ENCODE measurements at regions not wholly inside any gene's neighbourhood (a gene's known extent, or its start where the extent isn't known, plus 50 kb on each side); places are given as distances from the start of the nearest gene placed in this dataset.

DNA sequence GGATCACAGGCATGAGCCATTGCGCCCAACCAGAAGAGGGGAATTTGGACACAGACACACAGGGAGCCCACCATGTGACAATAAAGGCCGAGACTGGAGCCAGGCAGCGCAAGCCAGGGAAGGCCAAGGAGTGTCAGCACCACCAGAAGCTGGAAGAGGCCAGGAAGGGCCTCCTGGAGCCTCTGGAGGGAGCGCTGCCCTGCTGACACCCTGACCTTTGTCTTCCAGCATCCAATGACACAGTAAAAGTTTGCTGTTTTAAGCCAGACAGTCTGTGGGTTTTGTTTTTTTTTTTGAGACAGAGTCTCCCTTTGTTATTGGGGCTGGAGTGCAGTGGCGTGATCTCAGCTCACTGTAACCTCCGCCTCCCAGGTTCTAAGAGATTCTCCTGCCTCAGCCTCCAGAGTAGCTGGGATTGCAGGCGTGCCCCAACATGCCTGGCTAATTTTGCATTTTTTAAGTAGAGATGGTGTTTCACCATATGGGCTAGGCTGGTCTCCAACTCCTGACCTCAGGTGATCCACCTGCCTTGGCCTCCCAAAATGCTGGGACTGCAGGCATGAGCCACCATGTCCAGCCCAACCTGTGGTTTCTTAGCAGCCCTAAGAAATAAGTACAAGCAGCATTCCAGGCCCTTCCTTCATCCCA is 215.8 kb downstream of the CTTN start:
- H3K4me1 ChIP-seq (ENCODE audit: control insufficient read depth in 3 of 3, insufficient read depth in 3 of 3, low read length in 3 of 3) = peaks cover 5 to 10% (median 8%) of the 10 kb centered on the region in 3 donors
- peaks cover 0 to 11% (median 0%) of the 10 kb centered on the region in 3 donors for H3K9me3 ChIP-seq (ENCODE audit: control insufficient read depth in 3 of 3, low read length in 3 of 3)
- H3K9ac ChIP-seq (ENCODE audit: low read depth in 1 of 3, low read length in 3 of 3) = no peak overlapping the region
- no peak overlapping the region for H3K27ac ChIP-seq (ENCODE audit: low read depth, low read length)
- H3K36me3 ChIP-seq (ENCODE audit: control insufficient read depth in 3 of 3, insufficient read depth in 3 of 3, low read length in 3 of 3) = no peaks in the 10 kb centered on the region
- no peaks in the 10 kb centered on the region for H3K27me3 ChIP-seq (ENCODE audit: control insufficient read depth in 3 of 3, insufficient read depth in 3 of 3, low read length in 3 of 3)
- no peak overlapping the region for H3K4me3 ChIP-seq (ENCODE audit: low read length in 3 of 3)

DNA sequence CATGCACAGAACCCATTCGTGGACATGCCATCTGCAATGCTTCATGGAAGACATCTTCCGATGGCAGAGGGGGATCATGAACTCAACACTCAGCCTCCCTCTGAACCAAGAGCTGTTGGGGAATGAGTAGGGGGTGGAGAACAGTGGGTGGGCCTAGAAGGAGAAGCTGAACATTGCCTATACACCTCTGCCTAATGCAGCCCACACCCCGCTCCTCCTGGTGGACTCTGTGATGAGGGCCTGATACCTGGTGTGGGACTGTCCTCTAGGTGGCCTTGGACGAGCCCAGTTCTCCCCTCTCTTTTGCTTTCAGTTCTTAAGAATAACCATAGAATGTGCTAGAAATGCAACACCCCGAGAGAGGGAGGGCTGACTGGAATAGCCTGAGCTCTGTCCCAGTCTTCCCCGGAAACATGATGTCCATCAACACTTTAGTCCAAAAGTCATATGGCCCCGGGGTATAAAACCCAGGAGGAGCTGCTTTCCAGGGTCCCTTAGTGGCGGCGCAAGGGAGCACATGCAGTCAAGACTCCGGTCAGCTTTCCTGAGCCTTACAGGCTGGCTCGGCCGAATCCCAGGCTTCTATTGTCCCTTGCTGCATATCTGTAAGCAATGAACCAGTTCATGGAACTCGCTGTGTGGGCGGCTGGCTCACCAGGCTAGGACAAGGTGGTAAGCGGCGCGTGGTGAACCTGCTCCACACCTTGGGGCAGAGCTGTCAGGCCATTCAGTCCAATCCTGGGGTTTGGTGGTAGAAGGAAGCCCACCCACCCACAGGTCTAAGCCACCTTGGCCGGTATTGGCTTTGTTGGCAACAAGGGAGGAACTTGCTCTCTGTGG is 216.9 kb downstream of the CTTN start:
- Histone ChIP-seq H3K4me3 (ENCODE audit: low read length in 3 of 3) (no peak overlapping the region), H3K36me3 (ENCODE audit: control insufficient read depth in 3 of 3, insufficient read depth in 3 of 3, low read length in 3 of 3) (no peaks in the 10 kb centered on the region), H3K27me3 (ENCODE audit: control insufficient read depth in 3 of 3, insufficient read depth in 3 of 3, low read length in 3 of 3) (no peaks in the 10 kb centered on the region), H3K9ac (ENCODE audit: low read depth in 1 of 3, low read length in 3 of 3) (no peak overlapping the region), H3K4me1 (ENCODE audit: control insufficient read depth in 3 of 3, insufficient read depth in 3 of 3, low read length in 3 of 3) (peaks cover 1 to 3% (median 2%) of the 10 kb centered on the region in 3 donors), H3K27ac (ENCODE audit: low read depth, low read length) (no peak overlapping the region), H3K9me3 (ENCODE audit: control insufficient read depth in 3 of 3, low read length in 3 of 3) (peaks cover 0 to 11% (median 0%) of the 10 kb centered on the region in 3 donors)

DNA sequence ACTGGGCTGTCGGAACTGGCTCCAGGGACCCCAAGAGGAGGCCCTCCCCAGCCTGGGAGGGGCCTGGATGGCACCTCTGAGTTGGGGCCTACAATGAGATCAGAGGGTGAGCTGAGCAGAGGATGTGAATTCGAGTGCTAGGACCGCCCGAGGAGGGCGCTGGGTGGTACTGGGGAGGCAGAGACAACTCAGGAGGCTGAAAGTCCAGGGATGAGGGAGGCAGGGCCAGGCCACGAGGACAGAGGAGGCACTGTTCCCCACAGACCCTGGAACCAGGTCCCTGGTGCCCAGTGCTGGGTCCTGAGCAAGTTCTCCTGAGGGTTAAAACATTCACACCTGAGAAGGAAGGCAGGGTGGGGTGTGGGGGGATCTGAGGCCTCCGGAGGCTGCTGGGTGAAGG is 218.0 kb downstream of the CTTN start:
- no peak overlapping the region for H3K27ac ChIP-seq (ENCODE audit: low read depth, low read length)
- peaks cover 0 to 11% (median 0%) of the 10 kb centered on the region in 3 donors for H3K9me3 ChIP-seq (ENCODE audit: control insufficient read depth in 3 of 3, low read length in 3 of 3)
- no peak overlapping the region for H3K4me3 ChIP-seq (ENCODE audit: low read length in 3 of 3)
- peaks cover 0 to 6% (median 0%) of the 10 kb centered on the region in 3 donors for H3K27me3 ChIP-seq (ENCODE audit: control insufficient read depth in 3 of 3, insufficient read depth in 3 of 3, low read length in 3 of 3)
- no peaks in the 10 kb centered on the region for H3K36me3 ChIP-seq (ENCODE audit: control insufficient read depth in 3 of 3, insufficient read depth in 3 of 3, low read length in 3 of 3)
- H3K4me1 ChIP-seq (ENCODE audit: control insufficient read depth in 3 of 3, insufficient read depth in 3 of 3, low read length in 3 of 3) = no peaks in the 10 kb centered on the region
- no peak overlapping the region for H3K9ac ChIP-seq (ENCODE audit: low read depth in 1 of 3, low read length in 3 of 3)

DNA sequence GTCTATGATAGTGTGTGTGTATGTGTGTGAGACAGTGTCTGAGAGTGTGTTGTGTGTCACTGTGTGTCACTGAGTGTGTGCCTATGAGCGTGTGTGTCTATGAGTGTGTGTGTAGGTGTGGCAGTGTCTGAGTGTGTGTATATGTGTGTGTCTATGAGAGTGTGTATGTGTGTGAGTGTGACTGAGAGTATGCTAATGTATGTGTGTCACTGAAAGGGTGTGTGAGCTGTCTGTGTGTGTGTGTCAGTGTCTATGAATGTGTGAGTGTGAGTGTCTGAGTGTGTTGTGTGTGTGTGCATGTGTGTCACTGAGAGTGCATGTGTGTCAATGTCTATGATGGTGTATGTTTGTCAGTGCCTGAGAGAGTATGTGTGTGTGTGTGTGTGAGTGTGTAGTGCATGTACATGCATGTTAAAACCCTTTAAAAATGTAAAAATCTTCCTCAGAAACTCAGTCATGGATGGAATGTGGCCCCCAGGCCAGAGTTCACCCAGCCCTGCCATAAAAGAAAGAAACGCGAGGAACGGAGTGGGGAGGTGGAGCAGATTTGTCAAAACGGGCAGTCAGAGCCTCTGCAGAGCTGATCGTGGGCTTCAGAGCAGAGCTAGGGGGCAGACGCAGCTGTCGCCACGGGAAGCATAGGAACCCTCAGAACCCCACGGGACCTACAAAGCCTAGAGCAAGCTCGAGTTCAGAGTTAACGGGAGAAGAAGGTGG is 218.8 kb downstream of the CTTN start:
- Histone ChIP-seq H3K9me3 (ENCODE audit: control insufficient read depth in 3 of 3, low read length in 3 of 3) (peaks cover 0 to 11% (median 0%) of the 10 kb centered on the region in 3 donors), H3K4me1 (ENCODE audit: control insufficient read depth in 3 of 3, insufficient read depth in 3 of 3, low read length in 3 of 3) (no peaks in the 10 kb centered on the region), H3K4me3 (ENCODE audit: low read length in 3 of 3) (no peak overlapping the region), H3K9ac (ENCODE audit: low read depth in 1 of 3, low read length in 3 of 3) (no peak overlapping the region), H3K36me3 (ENCODE audit: control insufficient read depth in 3 of 3, insufficient read depth in 3 of 3, low read length in 3 of 3) (no peaks in the 10 kb centered on the region), H3K27ac (ENCODE audit: low read depth, low read length) (no peak overlapping the region), H3K27me3 (ENCODE audit: control insufficient read depth in 3 of 3, insufficient read depth in 3 of 3, low read length in 3 of 3) (peaks cover 0 to 10% (median 5%) of the 10 kb centered on the region in 3 donors)

DNA sequence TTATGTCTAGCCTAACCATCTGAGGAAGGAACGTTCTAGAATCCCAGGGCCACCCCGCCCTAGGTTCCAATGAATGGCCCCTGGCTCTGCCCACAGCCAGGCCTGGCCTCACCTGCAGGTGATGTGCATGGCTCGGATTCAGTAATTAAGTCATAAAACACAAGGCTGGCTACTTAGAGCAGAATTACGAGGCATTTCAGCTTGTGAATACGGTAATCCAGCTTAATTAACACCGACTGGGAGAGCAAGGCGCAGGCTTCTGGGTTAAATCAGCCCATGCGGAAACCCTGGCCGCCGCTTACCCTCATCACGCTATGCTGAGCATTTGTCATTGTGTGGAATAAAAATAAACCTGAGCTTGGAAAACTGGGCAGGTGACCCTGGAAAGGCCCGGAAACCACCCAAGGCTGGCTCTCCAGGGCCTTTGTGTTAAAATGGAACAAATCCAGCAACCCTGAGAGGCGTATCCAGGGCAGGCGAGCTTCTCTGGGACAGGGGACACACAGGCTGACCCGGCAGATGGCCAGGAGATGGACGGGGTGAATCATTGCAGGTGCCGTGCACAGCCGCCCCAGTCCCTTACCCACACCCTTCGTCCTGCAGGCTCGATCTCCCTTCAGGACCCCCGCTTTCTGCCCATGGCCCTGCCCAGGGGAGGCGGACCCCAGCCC is 220.2 kb downstream of the CTTN start:
- Histone ChIP-seq H3K9ac (ENCODE audit: low read depth in 1 of 3, low read length in 3 of 3) (no peak overlapping the region), H3K9me3 (ENCODE audit: control insufficient read depth in 3 of 3, low read length in 3 of 3) (peaks cover 0 to 11% (median 0%) of the 10 kb centered on the region in 3 donors), H3K4me1 (ENCODE audit: control insufficient read depth in 3 of 3, insufficient read depth in 3 of 3, low read length in 3 of 3) (no peaks in the 10 kb centered on the region), H3K27ac (ENCODE audit: low read depth, low read length) (no peak overlapping the region), H3K27me3 (ENCODE audit: control insufficient read depth in 3 of 3, insufficient read depth in 3 of 3, low read length in 3 of 3) (peaks cover 0 to 10% (median 5%) of the 10 kb centered on the region in 3 donors), H3K36me3 (ENCODE audit: control insufficient read depth in 3 of 3, insufficient read depth in 3 of 3, low read length in 3 of 3) (no peaks in the 10 kb centered on the region), H3K4me3 (ENCODE audit: low read length in 3 of 3) (no peak overlapping the region)

DNA sequence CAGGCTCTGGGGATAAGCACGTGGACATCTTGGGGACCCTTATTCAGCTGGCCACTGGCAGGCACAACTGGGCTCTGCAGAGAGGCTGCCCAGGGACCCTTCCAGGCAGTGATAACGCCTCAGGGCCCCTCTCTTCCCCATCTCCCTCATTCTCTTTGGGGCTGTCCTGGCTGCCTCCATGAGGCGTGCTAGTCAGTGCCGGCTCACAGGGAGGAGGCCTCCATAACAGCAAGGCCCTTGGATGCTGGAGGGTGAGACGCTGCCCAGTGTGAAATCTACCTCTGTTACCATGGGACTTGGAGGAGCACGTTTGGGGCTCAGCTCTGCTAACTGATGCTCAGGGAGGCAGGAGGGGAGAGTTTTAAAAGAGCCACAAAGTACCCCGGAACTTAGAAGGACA is 221.3 kb downstream of the CTTN start:
- Histone ChIP-seq H3K9ac (ENCODE audit: low read depth in 1 of 3, low read length in 3 of 3) (no peak overlapping the region), H3K9me3 (ENCODE audit: control insufficient read depth in 3 of 3, low read length in 3 of 3) (peaks cover 0 to 11% (median 0%) of the 10 kb centered on the region in 3 donors), H3K27ac (ENCODE audit: low read depth, low read length) (no peak overlapping the region), H3K4me3 (ENCODE audit: low read length in 3 of 3) (no peak overlapping the region), H3K27me3 (ENCODE audit: control insufficient read depth in 3 of 3, insufficient read depth in 3 of 3, low read length in 3 of 3) (peaks cover 0 to 10% (median 5%) of the 10 kb centered on the region in 3 donors), H3K36me3 (ENCODE audit: control insufficient read depth in 3 of 3, insufficient read depth in 3 of 3, low read length in 3 of 3) (no peaks in the 10 kb centered on the region), H3K4me1 (ENCODE audit: control insufficient read depth in 3 of 3, insufficient read depth in 3 of 3, low read length in 3 of 3) (no peaks in the 10 kb centered on the region)

DNA sequence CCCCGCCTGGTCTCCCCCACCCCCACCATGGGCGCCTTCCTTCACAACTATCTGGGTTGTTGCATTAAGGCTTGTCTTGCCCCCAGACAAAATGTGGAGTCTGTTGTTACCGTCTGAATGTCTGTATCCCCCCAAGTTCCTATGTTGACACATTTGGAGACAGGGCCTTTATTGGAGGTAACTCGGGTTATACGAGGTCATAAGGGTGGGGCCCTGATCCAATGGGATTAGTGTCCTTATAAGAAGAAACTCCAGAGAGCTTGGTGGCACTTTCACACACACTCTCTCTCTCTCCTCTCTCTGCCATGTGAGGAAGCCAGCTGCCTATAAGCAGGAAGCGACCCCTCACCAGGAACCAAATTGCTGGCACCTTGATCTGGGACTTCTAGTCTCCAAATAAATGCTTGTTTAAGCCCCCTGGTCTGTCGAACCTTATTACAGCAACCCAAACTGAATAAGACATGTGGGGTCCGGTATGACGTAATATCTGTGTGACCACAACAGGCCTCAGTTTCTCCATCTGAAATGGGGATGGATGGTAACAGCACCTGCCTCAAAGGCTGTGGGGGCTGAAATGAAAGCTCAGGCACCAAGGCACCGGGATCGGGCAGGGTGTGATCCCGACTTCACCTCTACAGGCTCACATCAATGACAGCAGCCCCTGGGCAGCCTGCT is 222.3 kb downstream of the CTTN start:
- no peak overlapping the region for H3K27ac ChIP-seq (ENCODE audit: low read depth, low read length)

DNA sequence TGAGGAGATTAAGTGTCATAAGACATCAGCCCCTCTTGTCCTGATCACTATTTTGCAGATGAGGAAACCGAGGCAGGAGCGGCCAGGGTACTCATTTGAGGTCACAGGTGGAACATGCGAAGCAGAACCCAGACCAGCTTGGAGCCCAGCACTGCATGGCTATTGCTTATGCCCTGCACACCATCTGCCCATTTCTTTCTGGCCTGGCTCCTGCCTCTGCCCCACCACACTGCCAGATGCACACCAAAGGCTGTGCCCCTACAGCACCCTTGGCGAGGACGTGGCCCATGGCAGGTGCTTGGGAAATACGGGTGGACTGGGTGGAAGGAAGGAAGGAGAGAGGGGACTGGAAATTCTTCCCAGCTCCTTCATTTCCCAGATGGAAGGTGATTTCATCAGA is 222.9 kb downstream of the CTTN start:
- Histone ChIP-seq H3K36me3 (ENCODE audit: control insufficient read depth in 3 of 3, insufficient read depth in 3 of 3, low read length in 3 of 3) (no peaks in the 10 kb centered on the region), H3K4me1 (ENCODE audit: control insufficient read depth in 3 of 3, insufficient read depth in 3 of 3, low read length in 3 of 3) (peaks cover 10 to 13% (median 13%) of the 10 kb centered on the region in 3 donors), H3K27me3 (ENCODE audit: control insufficient read depth in 3 of 3, insufficient read depth in 3 of 3, low read length in 3 of 3) (peaks cover 0 to 10% (median 5%) of the 10 kb centered on the region in 3 donors), H3K9ac (ENCODE audit: low read depth in 1 of 3, low read length in 3 of 3) (no peak overlapping the region), H3K9me3 (ENCODE audit: control insufficient read depth in 3 of 3, low read length in 3 of 3) (no peaks in the 10 kb centered on the region), H3K27ac (ENCODE audit: low read depth, low read length) (no peak overlapping the region), H3K4me3 (ENCODE audit: low read length in 3 of 3) (no peak overlapping the region)

More for the DNA sequence above, 222.3 kb downstream of the CTTN start:
- Histone ChIP-seq H3K9me3 (ENCODE audit: control insufficient read depth in 3 of 3, low read length in 3 of 3) (peaks cover 0 to 4% (median 0%) of the 10 kb centered on the region in 3 donors), H3K27me3 (ENCODE audit: control insufficient read depth in 3 of 3, insufficient read depth in 3 of 3, low read length in 3 of 3) (peaks cover 0 to 10% (median 5%) of the 10 kb centered on the region in 3 donors), H3K36me3 (ENCODE audit: control insufficient read depth in 3 of 3, insufficient read depth in 3 of 3, low read length in 3 of 3) (no peaks in the 10 kb centered on the region), H3K4me1 (ENCODE audit: control insufficient read depth in 3 of 3, insufficient read depth in 3 of 3, low read length in 3 of 3) (peaks cover 5 to 8% (median 7%) of the 10 kb centered on the region in 3 donors), H3K4me3 (ENCODE audit: low read length in 3 of 3) (no peak overlapping the region), H3K9ac (ENCODE audit: low read depth in 1 of 3, low read length in 3 of 3) (no peak overlapping the region)

DNA sequence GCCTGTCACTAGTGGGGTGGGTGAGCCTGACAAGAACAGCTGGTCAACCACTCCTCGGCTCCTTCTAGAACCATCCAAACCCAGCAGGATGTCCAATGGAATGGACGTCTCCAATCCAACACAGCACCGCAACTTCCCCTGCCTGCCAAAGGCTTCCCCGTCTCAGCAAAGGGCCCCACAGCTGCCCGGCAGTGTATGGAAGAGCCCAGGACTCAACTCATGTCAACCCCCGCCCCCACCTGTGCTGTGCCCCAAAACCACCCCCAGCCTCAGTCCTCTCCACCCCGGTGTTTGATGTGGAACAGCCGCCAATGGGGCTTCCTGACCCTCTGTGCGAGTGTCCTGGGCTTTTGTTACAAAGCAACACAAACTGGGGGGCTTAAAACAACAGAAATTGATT is 223.8 kb downstream of the CTTN start:
- Histone ChIP-seq H3K27me3 (ENCODE audit: control insufficient read depth in 3 of 3, insufficient read depth in 3 of 3, low read length in 3 of 3) (peaks cover 0 to 10% (median 5%) of the 10 kb centered on the region in 3 donors), H3K36me3 (ENCODE audit: control insufficient read depth in 3 of 3, insufficient read depth in 3 of 3, low read length in 3 of 3) (no peaks in the 10 kb centered on the region), H3K4me1 (ENCODE audit: control insufficient read depth in 3 of 3, insufficient read depth in 3 of 3, low read length in 3 of 3) (peaks cover 14 to 19% (median 19%) of the 10 kb centered on the region in 3 donors), H3K27ac (ENCODE audit: low read depth, low read length) (no peak overlapping the region), H3K4me3 (ENCODE audit: low read length in 3 of 3) (no peak overlapping the region), H3K9me3 (ENCODE audit: control insufficient read depth in 3 of 3, low read length in 3 of 3) (no peaks in the 10 kb centered on the region), H3K9ac (ENCODE audit: low read depth in 1 of 3, low read length in 3 of 3) (no peak overlapping the region)
